ENCODE measurements at regions not wholly inside any gene's neighbourhood (a gene's known extent, or its start where the extent isn't known, plus 50 kb on each side); places are given as distances from the start of the nearest gene placed in this dataset.

- TF ChIP-seq, protein P1, sequence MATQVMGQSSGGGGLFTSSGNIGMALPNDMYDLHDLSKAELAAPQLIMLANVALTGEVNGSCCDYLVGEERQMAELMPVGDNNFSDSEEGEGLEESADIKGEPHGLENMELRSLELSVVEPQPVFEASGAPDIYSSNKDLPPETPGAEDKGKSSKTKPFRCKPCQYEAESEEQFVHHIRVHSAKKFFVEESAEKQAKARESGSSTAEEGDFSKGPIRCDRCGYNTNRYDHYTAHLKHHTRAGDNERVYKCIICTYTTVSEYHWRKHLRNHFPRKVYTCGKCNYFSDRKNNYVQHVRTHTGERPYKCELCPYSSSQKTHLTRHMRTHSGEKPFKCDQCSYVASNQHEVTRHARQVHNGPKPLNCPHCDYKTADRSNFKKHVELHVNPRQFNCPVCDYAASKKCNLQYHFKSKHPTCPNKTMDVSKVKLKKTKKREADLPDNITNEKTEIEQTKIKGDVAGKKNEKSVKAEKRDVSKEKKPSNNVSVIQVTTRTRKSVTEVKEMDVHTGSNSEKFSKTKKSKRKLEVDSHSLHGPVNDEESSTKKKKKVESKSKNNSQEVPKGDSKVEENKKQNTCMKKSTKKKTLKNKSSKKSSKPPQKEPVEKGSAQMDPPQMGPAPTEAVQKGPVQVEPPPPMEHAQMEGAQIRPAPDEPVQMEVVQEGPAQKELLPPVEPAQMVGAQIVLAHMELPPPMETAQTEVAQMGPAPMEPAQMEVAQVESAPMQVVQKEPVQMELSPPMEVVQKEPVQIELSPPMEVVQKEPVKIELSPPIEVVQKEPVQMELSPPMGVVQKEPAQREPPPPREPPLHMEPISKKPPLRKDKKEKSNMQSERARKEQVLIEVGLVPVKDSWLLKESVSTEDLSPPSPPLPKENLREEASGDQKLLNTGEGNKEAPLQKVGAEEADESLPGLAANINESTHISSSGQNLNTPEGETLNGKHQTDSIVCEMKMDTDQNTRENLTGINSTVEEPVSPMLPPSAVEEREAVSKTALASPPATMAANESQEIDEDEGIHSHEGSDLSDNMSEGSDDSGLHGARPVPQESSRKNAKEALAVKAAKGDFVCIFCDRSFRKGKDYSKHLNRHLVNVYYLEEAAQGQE (IDR thresholded peaks at IDR 0.05; ENCODE audit: unreplicated experiment) = no peak
- TF ChIP-seq JUNB (IDR thresholded peaks at IDR 0.05; ENCODE audit: unreplicated experiment) (no peak), CTCF (conservative IDR thresholded peaks at IDR 0.05; ENCODE audit: low read depth in 2 of 2) (no peak), ZNF114 (CRISPR knock-in tag; IDR thresholded peaks at IDR 0.05) (no peak), NANOG (IDR thresholded peaks at IDR 0.05; ENCODE audit: borderline replicate concordance) (no peak), CREB1 (CRISPR knock-in tag; IDR thresholded peaks at IDR 0.05; ENCODE audit: low read depth) (no peak), EZH2 (IDR thresholded peaks at IDR 0.05; ENCODE audit: low read depth, unreplicated experiment) (no peak), POLR2AphosphoS5 (IDR thresholded peaks at IDR 0.05; ENCODE audit: low read depth) (no peak), EZH2phosphoT487 (IDR thresholded peaks at IDR 0.05; ENCODE audit: unreplicated experiment) (no peak)
- TF ChIP-seq, protein P2, sequence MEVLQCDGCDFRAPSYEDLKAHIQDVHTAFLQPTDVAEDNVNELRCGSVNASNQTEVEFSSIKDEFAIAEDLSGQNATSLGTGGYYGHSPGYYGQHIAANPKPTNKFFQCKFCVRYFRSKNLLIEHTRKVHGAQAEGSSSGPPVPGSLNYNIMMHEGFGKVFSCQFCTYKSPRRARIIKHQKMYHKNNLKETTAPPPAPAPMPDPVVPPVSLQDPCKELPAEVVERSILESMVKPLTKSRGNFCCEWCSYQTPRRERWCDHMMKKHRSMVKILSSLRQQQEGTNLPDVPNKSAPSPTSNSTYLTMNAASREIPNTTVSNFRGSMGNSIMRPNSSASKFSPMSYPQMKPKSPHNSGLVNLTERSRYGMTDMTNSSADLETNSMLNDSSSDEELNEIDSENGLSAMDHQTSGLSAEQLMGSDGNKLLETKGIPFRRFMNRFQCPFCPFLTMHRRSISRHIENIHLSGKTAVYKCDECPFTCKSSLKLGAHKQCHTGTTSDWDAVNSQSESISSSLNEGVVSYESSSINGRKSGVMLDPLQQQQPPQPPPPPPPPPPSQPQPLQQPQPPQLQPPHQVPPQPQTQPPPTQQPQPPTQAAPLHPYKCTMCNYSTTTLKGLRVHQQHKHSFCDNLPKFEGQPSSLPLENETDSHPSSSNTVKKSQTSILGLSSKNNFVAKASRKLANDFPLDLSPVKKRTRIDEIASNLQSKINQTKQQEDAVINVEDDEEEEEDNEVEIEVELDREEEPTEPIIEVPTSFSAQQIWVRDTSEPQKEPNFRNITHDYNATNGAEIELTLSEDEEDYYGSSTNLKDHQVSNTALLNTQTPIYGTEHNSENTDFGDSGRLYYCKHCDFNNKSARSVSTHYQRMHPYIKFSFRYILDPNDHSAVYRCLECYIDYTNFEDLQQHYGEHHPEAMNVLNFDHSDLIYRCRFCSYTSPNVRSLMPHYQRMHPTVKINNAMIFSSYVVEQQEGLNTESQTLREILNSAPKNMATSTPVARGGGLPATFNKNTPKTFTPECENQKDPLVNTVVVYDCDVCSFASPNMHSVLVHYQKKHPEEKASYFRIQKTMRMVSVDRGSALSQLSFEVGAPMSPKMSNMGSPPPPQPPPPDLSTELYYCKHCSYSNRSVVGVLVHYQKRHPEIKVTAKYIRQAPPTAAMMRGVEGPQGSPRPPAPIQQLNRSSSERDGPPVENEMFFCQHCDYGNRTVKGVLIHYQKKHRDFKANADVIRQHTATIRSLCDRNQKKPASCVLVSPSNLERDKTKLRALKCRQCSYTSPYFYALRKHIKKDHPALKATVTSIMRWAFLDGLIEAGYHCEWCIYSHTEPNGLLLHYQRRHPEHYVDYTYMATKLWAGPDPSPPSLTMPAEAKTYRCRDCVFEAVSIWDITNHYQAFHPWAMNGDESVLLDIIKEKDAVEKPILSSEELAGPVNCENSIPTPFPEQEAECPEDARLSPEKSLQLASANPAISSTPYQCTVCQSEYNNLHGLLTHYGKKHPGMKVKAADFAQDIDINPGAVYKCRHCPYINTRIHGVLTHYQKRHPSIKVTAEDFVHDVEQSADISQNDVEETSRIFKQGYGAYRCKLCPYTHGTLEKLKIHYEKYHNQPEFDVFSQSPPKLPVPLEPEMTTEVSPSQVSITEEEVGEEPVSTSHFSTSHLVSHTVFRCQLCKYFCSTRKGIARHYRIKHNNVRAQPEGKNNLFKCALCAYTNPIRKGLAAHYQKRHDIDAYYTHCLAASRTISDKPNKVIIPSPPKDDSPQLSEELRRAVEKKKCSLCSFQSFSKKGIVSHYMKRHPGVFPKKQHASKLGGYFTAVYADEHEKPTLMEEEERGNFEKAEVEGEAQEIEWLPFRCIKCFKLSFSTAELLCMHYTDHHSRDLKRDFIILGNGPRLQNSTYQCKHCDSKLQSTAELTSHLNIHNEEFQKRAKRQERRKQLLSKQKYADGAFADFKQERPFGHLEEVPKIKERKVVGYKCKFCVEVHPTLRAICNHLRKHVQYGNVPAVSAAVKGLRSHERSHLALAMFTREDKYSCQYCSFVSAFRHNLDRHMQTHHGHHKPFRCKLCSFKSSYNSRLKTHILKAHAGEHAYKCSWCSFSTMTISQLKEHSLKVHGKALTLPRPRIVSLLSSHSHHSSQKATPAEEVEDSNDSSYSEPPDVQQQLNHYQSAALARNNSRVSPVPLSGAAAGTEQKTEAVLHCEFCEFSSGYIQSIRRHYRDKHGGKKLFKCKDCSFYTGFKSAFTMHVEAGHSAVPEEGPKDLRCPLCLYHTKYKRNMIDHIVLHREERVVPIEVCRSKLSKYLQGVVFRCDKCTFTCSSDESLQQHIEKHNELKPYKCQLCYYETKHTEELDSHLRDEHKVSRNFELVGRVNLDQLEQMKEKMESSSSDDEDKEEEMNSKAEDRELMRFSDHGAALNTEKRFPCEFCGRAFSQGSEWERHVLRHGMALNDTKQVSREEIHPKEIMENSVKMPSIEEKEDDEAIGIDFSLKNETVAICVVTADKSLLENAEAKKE (CRISPR knock-in tag; IDR thresholded peaks at IDR 0.05) = no peak
- TF ChIP-seq, protein P3, sequence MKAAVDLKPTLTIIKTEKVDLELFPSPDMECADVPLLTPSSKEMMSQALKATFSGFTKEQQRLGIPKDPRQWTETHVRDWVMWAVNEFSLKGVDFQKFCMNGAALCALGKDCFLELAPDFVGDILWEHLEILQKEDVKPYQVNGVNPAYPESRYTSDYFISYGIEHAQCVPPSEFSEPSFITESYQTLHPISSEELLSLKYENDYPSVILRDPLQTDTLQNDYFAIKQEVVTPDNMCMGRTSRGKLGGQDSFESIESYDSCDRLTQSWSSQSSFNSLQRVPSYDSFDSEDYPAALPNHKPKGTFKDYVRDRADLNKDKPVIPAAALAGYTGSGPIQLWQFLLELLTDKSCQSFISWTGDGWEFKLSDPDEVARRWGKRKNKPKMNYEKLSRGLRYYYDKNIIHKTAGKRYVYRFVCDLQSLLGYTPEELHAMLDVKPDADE (IDR thresholded peaks at IDR 0.05) = no peak
Measured at GRCh38 chr3:96584066-96584465, 230.3 kb upstream of the EPHA6 start.
